ENCODE measurements at regions not wholly inside any gene's neighbourhood (a gene's known extent, or its start where the extent isn't known, plus 50 kb on each side); places are given as distances from the start of the nearest gene placed in this dataset.

DNA sequence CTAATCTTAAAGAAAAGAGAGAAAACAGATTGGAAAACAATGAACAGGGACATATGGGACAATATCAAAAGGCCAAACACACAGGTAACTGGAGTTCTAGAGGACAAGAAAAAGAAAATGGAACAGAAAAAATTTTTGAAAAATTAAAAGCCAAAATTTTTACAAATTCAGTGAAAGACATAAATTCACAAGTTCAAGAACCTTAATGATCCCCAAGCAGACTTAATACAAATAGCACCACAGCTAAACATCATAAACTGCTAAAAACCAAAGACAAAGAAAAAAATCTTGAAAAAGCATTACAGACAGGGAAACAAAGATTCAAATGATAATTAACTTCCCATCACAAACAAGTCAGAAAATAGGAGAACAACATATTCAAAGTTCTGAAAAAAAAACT is 338.5 kb upstream of the SLC30A5 start:
- intact Hi-C loops (cut with micrococcal nuclease; ENCODE audit: unreplicated experiment): no loop called here
- Histone ChIP-seq H3K9me3 (ENCODE audit: low read length) (no peaks in the 10 kb centered on the region), H3K4me3 (ENCODE audit: low read depth, low read length, poor library complexity, severe bottlenecking) (no peak overlapping the region), H2AFZ (ENCODE audit: low read length) (no peak overlapping the region), H3K79me2 (ENCODE audit: insufficient read depth, low read depth, low read length) (no peaks in the 10 kb centered on the region), H3K9me2 (ENCODE audit: insufficient read depth, low read length) (no peaks in the 10 kb centered on the region), H3K27ac (ENCODE audit: low read depth, low read length, poor library complexity, severe bottlenecking) (no peak overlapping the region), H3K36me3 (ENCODE audit: insufficient read depth, low read length) (no peaks in the 10 kb centered on the region), H4K20me1 (ENCODE audit: insufficient read depth, low read length) (no peaks in the 10 kb centered on the region), H3K4me2 (ENCODE audit: low read length) (no peak overlapping the region), H3K4me1 (ENCODE audit: insufficient read depth, low read length, poor library complexity, severe bottlenecking) (no peaks in the 10 kb centered on the region)
- no peak for DNase-seq (ENCODE audit: low spot score)
- TF ChIP-seq, protein P1, sequence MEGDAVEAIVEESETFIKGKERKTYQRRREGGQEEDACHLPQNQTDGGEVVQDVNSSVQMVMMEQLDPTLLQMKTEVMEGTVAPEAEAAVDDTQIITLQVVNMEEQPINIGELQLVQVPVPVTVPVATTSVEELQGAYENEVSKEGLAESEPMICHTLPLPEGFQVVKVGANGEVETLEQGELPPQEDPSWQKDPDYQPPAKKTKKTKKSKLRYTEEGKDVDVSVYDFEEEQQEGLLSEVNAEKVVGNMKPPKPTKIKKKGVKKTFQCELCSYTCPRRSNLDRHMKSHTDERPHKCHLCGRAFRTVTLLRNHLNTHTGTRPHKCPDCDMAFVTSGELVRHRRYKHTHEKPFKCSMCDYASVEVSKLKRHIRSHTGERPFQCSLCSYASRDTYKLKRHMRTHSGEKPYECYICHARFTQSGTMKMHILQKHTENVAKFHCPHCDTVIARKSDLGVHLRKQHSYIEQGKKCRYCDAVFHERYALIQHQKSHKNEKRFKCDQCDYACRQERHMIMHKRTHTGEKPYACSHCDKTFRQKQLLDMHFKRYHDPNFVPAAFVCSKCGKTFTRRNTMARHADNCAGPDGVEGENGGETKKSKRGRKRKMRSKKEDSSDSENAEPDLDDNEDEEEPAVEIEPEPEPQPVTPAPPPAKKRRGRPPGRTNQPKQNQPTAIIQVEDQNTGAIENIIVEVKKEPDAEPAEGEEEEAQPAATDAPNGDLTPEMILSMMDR (conservative IDR thresholded peaks at IDR 0.05; ENCODE audit: low read length): no peak
- no peak for TF ChIP-seq EZH2phosphoT487 (IDR thresholded peaks at IDR 0.05; ENCODE audit: borderline replicate concordance, low read depth, low read length)
- no TSS peak for BruUV-seq (replicated peaks)
- ChIA-PET CTCF (ENCODE audit: unreplicated experiment) (no interaction called here), POLR2A (interaction anchor here (0.7 kb wide), 1 partner anchor 34 kb away, joined by 3 read pairs; no protein-coding TSS in a partner anchor)

DNA sequence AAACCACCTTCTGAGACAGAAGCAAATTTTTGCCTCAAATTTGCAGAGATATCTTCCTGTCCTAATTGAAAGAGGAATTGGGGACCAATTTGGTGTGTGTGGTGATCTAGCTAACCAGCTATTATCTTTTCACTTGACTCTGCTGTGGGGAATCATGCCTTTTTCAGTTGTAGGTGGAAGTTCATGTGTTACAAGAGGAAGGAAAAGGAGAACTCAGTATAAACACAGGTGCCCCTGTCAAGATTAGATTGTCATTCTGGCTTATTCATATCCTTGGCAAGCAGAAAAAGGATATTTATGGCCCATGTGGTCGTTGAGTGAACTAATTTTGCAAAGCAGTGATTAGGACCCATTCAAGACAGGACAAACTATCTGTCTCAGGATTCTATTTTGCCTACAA is 336.8 kb upstream of the SLC30A5 start:
- no peaks in the 10 kb centered on the region for H3K4me1 ChIP-seq (ENCODE audit: insufficient read depth, low read length, poor library complexity, severe bottlenecking)
- TF ChIP-seq EZH2phosphoT487 (IDR thresholded peaks at IDR 0.05; ENCODE audit: borderline replicate concordance, low read depth, low read length): no peak
- TF ChIP-seq, protein P1 (conservative IDR thresholded peaks at IDR 0.05; ENCODE audit: low read length): no peak
- no peaks in the 10 kb centered on the region for H3K79me2 ChIP-seq (ENCODE audit: insufficient read depth, low read depth, low read length)
- no peaks in the 10 kb centered on the region for H3K9me2 ChIP-seq (ENCODE audit: insufficient read depth, low read length)
- no peak for DNase-seq (ENCODE audit: low spot score)
- no peaks in the 10 kb centered on the region for H3K9me3 ChIP-seq (ENCODE audit: low read length)
- H4K20me1 ChIP-seq (ENCODE audit: insufficient read depth, low read length): no peaks in the 10 kb centered on the region
- no peak overlapping the region for H3K4me2 ChIP-seq (ENCODE audit: low read length)
- no peak overlapping the region for H2AFZ ChIP-seq (ENCODE audit: low read length)
- no TSS peak for BruUV-seq (replicated peaks)
- H3K4me3 ChIP-seq (ENCODE audit: low read depth, low read length, poor library complexity, severe bottlenecking): no peak overlapping the region
- no peaks in the 10 kb centered on the region for H3K36me3 ChIP-seq (ENCODE audit: insufficient read depth, low read length)
- ChIA-PET POLR2A (no interaction called here), CTCF (ENCODE audit: unreplicated experiment) (no interaction called here)
- H3K27ac ChIP-seq (ENCODE audit: low read depth, low read length, poor library complexity, severe bottlenecking): no peak overlapping the region
- intact Hi-C loops (cut with micrococcal nuclease; ENCODE audit: unreplicated experiment): no loop called here

DNA sequence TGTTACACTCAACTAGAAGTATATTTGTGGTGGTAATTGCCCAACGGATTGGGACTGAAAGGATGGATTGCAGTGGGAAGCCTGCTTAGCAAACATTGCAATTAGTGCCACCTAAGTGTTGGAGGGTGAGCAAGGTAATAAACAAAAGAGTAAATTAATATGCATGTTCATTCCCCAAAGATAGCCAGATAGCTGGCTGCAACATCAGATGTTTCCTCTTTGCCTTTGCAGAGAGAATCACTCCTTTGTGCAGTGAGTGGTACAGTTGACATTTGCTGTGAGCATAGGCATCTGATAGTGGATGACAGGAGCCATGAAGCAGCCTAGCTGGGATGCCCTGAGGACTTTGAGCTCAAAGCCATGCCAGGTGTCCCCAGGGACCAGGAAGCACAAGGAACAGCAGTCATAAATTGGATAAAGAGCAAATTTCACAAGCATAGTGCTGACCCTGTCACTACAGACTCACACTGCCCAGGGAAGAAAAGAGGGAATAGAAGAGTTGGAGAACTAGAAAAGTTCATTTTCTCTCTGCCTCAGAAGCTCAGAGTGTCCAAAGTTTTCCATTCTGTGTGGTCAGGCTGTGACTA is 336.1 kb upstream of the SLC30A5 start:
- no peak for DNase-seq (ENCODE audit: low spot score)
- Histone ChIP-seq H3K9me3 (ENCODE audit: low read length) (no peaks in the 10 kb centered on the region), H3K4me3 (ENCODE audit: low read depth, low read length, poor library complexity, severe bottlenecking) (no peak overlapping the region), H3K27ac (ENCODE audit: low read depth, low read length, poor library complexity, severe bottlenecking) (no peak overlapping the region), H4K20me1 (ENCODE audit: insufficient read depth, low read length) (no peaks in the 10 kb centered on the region), H3K9me2 (ENCODE audit: insufficient read depth, low read length) (no peaks in the 10 kb centered on the region), H3K79me2 (ENCODE audit: insufficient read depth, low read depth, low read length) (no peaks in the 10 kb centered on the region), H2AFZ (ENCODE audit: low read length) (no peak overlapping the region), H3K4me2 (ENCODE audit: low read length) (no peak overlapping the region), H3K36me3 (ENCODE audit: insufficient read depth, low read length) (no peaks in the 10 kb centered on the region), H3K4me1 (ENCODE audit: insufficient read depth, low read length, poor library complexity, severe bottlenecking) (no peaks in the 10 kb centered on the region)
- TF ChIP-seq, protein P1 (conservative IDR thresholded peaks at IDR 0.05; ENCODE audit: low read length): no peak
- no peak for TF ChIP-seq EZH2phosphoT487 (IDR thresholded peaks at IDR 0.05; ENCODE audit: borderline replicate concordance, low read depth, low read length)
- CTCF ChIA-PET (ENCODE audit: unreplicated experiment): no interaction called here
- no TSS peak for BruUV-seq (replicated peaks)
- POLR2A ChIA-PET: interaction anchor here (0.6 kb wide), 1 partner anchor 108 kb away, joined by 4 read pairs; no protein-coding TSS in a partner anchor
- intact Hi-C loops (cut with micrococcal nuclease; ENCODE audit: unreplicated experiment): no loop called here
